ENCODE measurements at regions not wholly inside any gene's neighbourhood (a gene's known extent, or its start where the extent isn't known, plus 50 kb on each side); places are given as distances from the start of the nearest gene placed in this dataset.
"Not testable (repeated sequence)": the region's sequence is repeated elsewhere in the genome, so short reads cannot be mapped to it uniquely, and the experiment has no call there.

DNA sequence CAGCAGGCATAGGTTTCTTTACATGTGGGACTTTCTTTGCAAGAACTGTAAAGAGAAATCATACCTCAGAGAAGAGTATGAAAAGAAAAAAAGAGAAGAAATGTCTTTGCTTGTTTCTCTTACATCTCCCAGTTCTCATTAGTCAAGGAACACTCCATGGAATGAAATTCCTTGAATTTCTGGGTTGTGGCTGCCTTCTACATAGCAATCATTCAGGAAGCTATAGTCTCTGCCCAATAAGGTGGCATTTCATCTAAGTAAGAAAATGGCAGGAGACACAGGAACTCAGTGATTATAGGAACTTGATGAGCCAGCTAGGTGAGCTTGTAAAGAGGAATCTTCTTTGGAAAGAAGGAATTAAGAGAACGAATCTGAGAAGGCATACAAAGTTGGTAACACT lies 197.0 kb upstream of the FKBP1C start:
- no peak for DNase-seq (ENCODE audit: low spot score)

DNA sequence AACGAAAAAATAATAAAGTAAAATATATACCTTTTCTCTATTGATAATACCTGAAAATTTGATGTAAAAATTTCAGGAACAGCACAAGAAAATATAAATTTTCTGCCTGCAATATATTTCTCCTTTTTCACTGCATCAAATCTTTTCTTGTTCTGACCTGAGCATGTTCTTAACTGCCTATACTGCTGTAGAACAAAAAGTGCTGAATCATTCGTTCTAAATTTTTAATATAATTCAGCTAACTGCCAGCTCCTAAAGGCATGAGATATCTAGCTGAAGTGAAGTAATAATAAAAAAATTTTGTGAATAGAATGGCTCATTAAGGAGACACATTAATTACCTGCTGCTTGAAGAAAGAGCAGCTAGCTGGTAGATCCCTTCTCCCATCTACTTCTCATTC lies 188.6 kb upstream of the FKBP1C start:
- DNase-seq (ENCODE audit: low spot score), result no peak

DNA sequence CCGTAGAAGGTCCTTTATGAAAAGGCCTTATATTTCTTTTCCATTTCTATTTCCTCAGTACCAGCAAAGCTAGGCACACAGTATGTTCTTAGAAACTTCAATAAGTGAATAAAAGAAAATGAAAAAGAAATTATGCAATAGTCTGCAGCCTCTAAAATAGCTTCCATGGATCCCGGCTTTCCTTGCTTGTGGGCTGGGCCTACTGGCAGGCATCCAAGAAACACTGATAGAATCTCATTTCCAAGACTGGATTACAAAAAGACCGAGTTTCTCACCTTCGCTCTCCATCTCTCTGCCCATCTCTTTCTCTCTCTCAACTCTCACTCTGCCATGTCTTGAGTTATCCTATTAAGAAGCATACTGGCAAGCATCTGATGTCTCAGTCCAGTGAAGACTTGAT lies 187.5 kb upstream of the FKBP1C start:
- DNase-seq (ENCODE audit: low spot score), result no peak

DNA sequence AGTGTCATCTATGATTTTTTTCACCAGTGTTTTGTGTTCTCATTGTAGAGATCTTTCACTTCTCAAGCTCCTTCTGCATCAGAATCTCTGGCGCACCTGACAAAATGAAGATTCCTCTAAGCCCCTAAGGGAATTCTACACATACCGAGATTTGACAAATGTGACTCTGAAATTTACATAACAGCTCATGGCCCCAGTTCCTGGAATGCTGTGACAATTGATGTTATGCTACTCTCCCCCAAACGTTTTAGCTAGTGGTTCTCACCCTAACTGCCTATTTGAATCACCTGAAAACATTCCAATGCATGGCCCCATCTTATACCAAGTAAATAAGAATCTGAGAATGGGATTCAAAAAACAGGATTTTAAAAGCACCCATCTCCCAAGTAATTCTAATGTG lies 162.1 kb upstream of the FKBP1C start:
- DNase-seq (ENCODE audit: low spot score), result no peak

DNA sequence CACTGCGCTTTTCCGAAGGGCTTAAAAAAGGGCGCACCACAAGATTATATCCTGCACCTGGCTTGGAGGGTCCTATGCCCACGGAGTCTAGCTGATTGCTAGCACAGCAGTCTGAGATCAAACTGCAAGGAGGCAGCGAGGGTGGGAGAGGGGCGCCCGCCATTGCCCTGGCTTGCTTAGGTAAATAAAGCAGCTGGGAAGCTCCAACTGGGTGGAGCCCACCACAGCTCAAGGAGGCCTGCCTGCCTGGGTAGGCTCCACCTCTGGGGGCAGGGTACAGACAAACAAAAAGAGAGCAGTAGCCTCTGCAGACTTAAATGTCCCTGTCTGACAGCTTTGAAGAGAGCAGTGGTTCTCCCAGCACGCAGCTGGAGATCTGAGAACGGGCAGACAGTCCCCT lies 158.1 kb upstream of the FKBP1C start:
- not testable (repeated sequence) for DNase-seq (ENCODE audit: low spot score)

DNA sequence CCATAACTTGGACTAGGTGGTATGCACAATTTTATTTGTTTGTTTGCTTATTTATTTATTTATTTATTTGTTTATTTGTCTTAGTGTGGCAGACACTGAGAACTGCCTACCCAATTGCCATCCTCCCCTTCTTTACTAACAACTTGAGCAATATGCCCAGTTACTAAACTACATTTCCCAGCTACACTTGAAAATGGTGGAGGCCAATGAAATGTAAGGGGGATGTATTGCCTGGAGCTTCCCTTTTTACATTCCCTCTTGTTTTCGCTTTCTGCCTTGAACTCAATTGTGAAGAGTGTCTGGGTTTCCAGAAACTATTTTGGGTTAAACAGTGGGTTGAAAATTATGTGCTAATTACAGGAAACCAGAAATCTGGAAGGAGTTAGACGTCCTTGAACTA lies 152.7 kb upstream of the FKBP1C start:
- no peak for DNase-seq (ENCODE audit: low spot score)

DNA sequence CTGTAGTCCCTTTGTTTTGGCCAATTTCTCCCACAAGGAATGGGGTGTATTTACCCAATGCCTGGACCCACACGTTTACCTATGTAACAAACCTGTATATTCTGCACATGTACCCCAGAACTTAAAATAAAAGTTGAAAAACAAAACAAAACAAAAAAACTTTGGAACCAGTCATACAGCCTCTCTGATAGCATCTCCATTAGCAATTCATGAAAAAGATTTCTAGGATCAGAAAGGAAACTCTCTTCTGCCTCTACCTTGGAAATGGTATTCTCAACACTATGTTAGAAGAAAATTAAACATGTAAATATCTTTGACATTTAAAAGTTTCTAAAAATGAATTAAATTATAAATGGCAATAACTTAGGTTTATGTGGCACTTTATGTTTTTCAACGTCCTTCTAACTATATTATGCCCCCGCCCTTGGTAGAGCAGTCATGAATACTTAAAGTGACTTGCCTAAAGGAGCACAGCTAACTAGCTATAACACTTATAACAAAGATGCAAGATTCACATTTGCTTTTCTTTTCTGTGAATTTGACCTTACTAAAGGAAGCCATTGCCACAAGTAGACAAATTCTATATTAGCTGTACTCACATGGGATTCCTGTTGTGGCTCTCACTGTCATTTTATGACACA lies 147.5 kb upstream of the FKBP1C start:
- no peak for DNase-seq (ENCODE audit: low spot score)

DNA sequence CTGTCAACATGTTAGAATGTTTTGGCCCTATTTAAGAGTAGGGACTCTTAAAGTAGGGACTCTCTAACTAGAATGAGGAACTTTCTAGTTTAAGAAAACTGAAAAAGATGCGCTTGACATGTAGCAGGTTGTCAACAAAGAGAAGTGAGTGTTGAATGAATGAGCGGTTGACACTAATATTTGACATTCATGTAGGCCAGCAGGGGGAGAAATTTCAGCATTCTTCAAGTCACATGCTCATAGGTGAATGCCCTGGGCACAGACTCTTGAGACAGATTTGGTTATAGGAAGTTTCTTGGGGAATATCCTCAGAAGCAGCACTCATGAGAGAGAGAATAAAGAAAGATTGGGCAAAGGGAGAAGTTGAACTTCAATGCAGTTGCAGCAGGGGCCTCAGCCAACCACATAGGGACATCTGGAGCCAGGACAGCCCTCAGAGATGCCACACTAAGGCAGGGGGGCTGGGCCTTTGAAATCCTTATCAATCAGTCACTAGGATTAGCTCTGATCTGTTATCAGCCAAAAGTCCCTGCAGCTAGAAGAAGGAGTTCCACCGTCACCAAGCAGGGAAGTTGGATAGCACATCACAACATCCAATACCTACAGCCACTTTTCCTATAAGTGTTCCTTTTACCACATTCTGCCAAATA lies 145.1 kb upstream of the FKBP1C start:
- DNase-seq (ENCODE audit: low spot score), result no peak

DNA sequence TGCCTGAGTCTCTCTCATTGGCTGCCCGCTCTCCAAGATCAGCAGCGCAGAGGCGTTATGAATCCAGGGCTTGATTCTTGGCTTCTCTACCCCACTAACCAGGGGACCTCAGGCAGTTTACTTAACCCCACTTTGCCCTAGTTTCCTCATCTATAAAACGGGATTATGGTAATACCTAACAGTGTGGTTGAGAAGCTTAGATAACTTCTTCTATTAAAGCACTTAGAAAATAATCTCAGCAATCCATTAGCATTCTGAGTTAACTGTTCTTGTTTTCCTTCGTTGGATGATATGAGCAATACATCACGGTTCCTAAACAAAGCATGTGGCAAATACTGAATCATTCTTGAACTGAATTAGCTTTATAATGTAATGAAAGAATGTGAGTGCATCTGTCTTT lies 116.3 kb upstream of the FKBP1C start:
- no peak for DNase-seq (ENCODE audit: low spot score)

DNA sequence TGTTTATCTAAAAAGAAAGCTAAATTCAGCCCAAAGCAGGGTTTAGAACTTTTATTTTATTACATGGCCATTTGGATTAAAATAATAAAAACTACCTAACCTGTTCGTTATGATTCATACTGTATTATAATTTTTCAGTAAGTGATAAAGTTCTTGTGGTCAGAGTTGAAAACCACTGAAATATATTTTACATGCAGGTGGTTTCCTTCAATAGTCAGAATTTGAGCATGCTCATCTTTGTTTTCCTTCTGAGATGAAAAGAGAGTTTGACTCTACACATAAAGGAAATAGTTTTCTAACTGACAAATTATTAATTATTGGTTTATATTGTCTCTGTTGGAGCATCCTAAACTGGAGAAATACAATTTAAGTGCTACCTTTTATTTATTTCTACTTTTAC lies 114.0 kb upstream of the FKBP1C start:
- DNase-seq (ENCODE audit: low spot score), result no peak

DNA sequence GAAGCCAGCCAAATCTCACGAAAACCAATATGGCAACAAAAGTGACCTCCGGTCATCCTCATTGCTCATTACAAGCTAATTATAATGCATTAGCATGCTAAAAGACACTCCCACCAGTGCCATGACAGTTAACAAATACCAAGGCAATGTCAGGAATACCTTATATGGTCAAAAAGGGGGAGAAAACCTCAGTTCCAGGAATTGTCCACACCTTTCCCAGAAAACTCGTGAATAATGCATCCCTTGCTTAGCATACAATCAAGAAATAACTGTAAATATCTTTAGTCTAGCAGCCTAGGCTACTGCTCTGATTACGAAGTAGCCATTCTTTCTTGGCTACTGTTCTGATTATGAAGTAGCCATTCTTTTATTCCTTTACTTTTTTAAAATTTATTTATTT lies 112.5 kb upstream of the FKBP1C start:
- no peak for DNase-seq (ENCODE audit: low spot score)

DNA sequence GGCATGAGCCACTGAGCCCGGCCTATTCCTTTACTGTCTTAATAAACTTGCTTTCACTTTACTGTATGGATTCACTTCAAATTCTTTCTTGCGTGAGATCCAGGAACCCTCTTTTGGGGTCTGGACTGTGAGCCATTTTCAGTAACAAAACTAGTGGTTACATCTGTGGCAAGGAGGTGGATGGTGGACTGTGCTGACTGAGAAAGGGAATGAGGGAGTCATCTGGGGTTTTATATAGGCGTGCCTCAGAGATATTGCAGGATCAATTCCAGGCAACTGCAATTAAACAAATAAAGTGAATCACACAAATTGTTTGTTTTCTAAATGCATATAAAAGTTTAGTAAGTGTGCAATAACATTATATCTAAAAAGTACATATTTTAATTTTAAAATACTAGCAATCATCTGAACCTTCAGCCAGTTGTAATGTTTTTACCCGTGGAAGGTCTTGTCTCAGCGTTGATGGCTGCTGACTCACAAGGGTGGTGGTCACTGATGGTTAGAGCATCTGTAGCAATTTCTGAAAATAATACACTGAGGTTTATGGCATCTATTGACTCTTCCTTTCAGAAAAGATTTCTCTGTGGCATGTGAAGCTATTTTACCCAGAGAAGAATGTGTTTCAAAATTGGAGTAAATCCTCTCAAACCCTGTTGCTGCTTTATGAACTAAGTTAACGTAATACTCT lies 111.4 kb upstream of the FKBP1C start:
- DNase-seq (ENCODE audit: low spot score), result no peak

DNA sequence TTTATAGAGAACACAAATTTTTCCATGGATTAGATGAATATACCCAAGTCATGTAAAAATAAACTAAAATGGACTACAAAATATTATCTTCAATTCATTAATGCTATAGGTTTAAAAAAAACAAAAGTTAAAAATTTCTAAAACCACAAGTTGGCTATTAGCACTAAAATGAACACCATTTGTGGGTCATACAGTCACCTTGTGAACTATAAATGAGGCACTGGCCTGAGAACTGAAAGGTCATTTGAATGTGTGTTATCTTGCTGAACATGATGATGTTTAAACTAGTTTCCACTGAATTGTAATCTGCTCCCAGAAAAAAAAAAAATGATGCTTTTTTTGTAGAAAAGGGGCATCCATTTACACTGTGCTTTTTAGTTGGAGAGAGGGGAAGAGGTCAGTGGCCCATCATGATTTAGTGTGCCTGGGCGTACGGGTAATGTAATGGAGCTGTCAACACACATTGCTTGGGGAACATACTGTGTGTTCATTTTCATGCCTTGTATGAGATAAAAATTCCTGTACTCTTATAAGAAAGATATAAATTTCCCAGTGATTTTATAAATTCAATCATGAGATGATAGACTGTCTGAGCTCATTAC lies 96.6 kb upstream of the FKBP1C start:
- DNase-seq (ENCODE audit: low spot score), result no peak

DNA sequence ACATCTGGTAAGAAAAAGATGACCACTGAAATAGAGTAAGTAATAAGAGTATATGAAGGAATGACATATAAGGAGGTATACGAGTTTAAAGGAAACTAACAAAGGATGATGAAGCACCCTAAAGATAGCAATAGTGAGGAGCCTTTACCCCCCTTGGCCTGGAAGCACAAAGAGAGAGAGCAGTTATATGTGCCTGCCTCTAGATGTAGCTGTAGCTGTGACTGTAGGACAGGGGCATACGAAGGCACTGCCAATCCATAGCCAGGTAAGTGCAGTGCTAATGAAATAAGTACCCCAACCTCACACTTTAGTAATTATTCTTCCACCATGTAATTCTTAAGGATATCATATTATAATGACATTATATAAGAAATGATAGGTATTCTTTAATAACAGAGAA lies 90.1 kb upstream of the FKBP1C start:
- DNase-seq (ENCODE audit: low spot score), result no peak

DNA sequence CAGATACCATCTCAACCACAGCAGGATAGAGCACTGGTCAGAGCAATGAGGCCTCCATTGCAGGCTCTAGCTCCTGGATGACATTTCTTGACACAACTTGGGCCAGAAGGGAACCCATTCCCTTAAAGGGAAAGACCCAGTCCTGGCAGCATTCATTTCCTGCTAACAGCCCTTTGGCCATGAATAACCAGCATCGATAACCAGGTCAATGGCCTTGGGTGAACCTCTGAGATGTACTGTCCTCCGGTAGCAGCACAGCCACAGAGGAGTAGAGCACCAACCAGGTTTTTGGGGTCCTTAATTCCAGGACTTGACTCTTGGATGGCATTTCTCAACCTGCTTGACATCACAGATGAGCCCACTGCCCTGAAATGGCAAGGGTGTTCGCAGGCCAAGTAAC lies 71.2 kb upstream of the FKBP1C start:
- no peak for DNase-seq (ENCODE audit: low spot score)

DNA sequence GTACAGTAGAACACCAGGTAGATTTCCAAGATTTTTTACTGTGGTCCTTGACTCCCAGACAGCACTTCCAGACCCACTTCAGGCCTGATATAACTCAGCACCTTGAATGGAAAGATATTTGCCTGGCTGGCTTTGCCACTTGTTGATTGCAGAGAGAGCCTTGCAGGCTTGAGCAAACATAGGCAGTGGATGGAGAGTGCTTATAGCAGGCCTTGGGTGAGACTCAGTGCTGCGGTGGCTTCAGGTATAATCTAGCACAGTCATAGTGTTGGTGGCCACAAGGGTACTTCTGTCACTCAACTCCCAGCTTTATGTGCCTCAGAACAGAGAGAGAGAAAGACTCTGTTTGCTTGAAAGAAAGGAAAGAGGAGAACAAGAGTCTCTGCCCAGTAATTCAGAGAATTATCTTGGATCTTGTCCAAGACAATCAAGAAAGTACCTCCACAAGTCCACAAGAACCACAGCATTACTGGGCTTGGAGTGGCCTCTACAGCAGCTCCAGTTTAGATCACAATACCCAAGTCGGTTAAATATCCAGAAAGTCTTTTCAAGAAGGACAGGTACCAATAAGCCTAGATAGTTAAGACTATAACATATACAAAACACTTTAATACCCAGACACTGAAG lies 70.5 kb upstream of the FKBP1C start:
- no peak for DNase-seq (ENCODE audit: low spot score)

DNA sequence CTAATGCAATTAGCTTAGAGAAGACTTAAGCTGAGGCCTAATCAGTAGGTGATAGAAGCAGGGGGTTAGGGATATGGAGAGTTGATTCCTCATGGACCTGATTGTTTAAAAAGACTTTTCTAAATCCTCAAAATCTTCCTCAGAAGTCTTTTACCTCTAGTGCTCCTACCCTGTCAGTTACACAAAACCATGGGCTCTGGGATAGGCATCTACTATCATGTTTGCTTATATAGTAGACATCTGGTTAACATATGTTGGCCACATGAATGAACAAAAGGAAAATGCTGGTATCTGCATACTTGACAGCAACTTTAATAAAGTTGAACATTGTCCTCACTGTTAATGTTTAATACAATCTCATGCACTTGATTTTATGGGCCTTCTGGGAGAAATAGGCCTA lies 61.5 kb upstream of the FKBP1C start:
- no peak for DNase-seq (ENCODE audit: low spot score)

DNA sequence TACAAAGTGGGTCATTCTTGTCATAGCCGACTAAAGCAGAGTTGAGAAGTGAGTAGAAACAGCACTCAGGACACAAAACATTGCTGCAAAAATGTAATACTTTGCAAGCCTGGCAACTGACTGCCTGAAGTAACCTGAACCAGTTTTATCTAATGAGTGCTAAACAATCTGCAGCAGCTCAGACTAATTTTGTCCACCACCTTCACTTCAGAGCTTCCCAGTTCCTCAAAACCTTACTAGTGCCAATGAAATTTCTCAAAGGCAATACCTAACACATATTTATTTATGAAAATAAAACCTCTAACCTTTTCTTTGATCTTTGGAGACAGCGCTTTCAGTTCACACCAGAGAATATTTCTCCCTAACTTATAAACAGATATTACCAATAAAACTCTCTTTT lies 56.7 kb upstream of the FKBP1C start:
- no peak for DNase-seq (ENCODE audit: low spot score)

All from umbilical cord (tissue), 1 donor.